K562 (cell line): ENCODE measurements at regions not wholly inside any gene's neighbourhood (a gene's known extent, or its start where the extent isn't known, plus 50 kb on each side); places are given as distances from the start of the nearest gene placed in this dataset.

Experiments used
- CXXC5 ChIP-seq: fragments of 250-450 bp; sonication (Bioruptor Pico); IDR thresholded peaks from 2 replicates; pipeline ENCODE4 v1.8.0; 2022; ENCODE audit warnings: inconsistent platforms, mild to moderate bottlenecking, moderate library complexity
- E2F6 ChIP-seq, 2 experiments: IDR thresholded peaks; 2 replicates each; pipeline ENCODE4 v1.6.1; 2011; ENCODE audit warnings: borderline replicate concordance in 1 of 2, control low read depth in 1 of 2, low read depth in 1 of 2, low read length in 1 of 2, mild to moderate bottlenecking in 1 of 2, mixed read lengths in 1 of 2, moderate library complexity in 1 of 2; ENCODE audit not compliant: insufficient read depth in 1 of 2, insufficient read length in 1 of 2, poor library complexity in 1 of 2, severe bottlenecking in 1 of 2; ENCODE audit errors: extremely low read depth in 1 of 2
- ESRRA ChIP-seq: fragments of 450-650 bp; IDR thresholded peaks from 2 replicates; pipeline ENCODE4 v1.6.1; 2014; ENCODE audit warnings: low read depth, mild to moderate bottlenecking, moderate library complexity, borderline replicate concordance
- GABPB1 ChIP-seq: sonication (generic); formaldehyde crosslinking; IDR thresholded peaks from 2 replicates; pipeline ENCODE4 v1.8.0; 2022; ENCODE audit warnings: mild to moderate bottlenecking, missing genetic modification reagents
- MAZ ChIP-seq, 2 experiments: fragments of 450-650 bp in 1 of 2; sonication (generic) in 1 of 2; formaldehyde crosslinking; IDR thresholded peaks in 1 of 2; conservative IDR thresholded peaks in 1 of 2; 2 replicates each; pipeline versions ENCODE4 v1.4.0 to v1.5.0; 2020; ENCODE audit warnings: mild to moderate bottlenecking in 1 of 2, missing genetic modification reagents in 1 of 2
- PCBP1 ChIP-seq: fragments of 200-400 bp; formaldehyde crosslinking; IDR thresholded peaks from 2 replicates; pipeline ENCODE4 v1.6.1; 2018; ENCODE audit warnings: mild to moderate bottlenecking, low read depth, low read length; ENCODE audit not compliant: poor library complexity, severe bottlenecking
- RBFOX2 ChIP-seq: fragments of 200-400 bp; formaldehyde crosslinking; IDR thresholded peaks from 2 replicates; pipeline ENCODE4 v1.6.1; 2017; ENCODE audit warnings: low read depth, mild to moderate bottlenecking, low read length, moderate library complexity
- SIN3B ChIP-seq: fragments of 450-650 bp; IDR thresholded peaks from 2 replicates; pipeline ENCODE4 v1.6.1; 2017; ENCODE audit warnings: low read depth, mild to moderate bottlenecking, moderate library complexity
- TFAP4 ChIP-seq: sonication (generic); formaldehyde crosslinking; IDR thresholded peaks from 2 replicates; pipeline ENCODE4 v1.8.0; 2022; ENCODE audit warnings: missing genetic modification reagents, mild to moderate bottlenecking, moderate library complexity, borderline replicate concordance

- peak in 1 of 2 experiments; percentile 45; a peak in 1 of 4 replicates for TF ChIP-seq MAZ (CRISPR knock-in tag; conservative IDR thresholded peaks at IDR 0.05 in 1 of 2, IDR thresholded peaks at IDR 0.05 in 1 of 2)
- TF ChIP-seq TFAP4 = peak; percentile 45; the same call in 1 of the 2 replicates
- peak; percentile 70 for TF ChIP-seq RBFOX2
- TF ChIP-seq GABPB1 (CRISPR knock-in tag) = peak; percentile 68; the same call in 1 of the 2 replicates
- peak in 1 of 2 experiments; percentile 51 for TF ChIP-seq E2F6 (IDR thresholded peaks at IDR 0.05; ENCODE audit: borderline replicate concordance in 1 of 2, extremely low read depth in 1 of 2, insufficient read depth in 1 of 2, insufficient read length in 1 of 2, low read depth in 1 of 2, low read length in 1 of 2, poor library complexity in 1 of 2, severe bottlenecking in 1 of 2)
- TF ChIP-seq SIN3B = 0 out of 2 replicates have a peak, but pooled peaks have one; percentile 12
- 0 out of 2 replicates have a peak, but pooled peaks have one; percentile 8 for TF ChIP-seq CXXC5 (CRISPR knock-in tag)
- 0 out of 2 replicates have a peak, but pooled peaks have one; percentile 7 for TF ChIP-seq ESRRA
- peak; percentile 44 for TF ChIP-seq PCBP1
Measured at GRCh38 chr16:31700530-31701388, 172.8 kb upstream of the ZNF267 start (continued).
